SK-N-MC (cell line): ENCODE measurements at regions not wholly inside any gene's neighbourhood (a gene's known extent, or its start where the extent isn't known, plus 50 kb on each side); places are given as distances from the start of the nearest gene placed in this dataset.

Experiments
- EZH2 ChIP-seq: fragments of 200-600 bp; sonication (generic); IDR thresholded peaks from one replicate; pipeline ENCODE4 v1.6.1; 2017; ENCODE audit warnings: antibody characterized with exemption
- FOXP2 ChIP-seq: optimal IDR thresholded peaks from 2 replicates; pipeline ENCODE3; 2011; ENCODE audit warnings: mild to moderate bottlenecking, moderate library complexity; ENCODE audit not compliant: insufficient read depth; ENCODE audit errors: extremely low read length, control extremely low read depth
- POLR2AphosphoS5 ChIP-seq: IDR thresholded peaks from 2 replicates; pipeline ENCODE4 v1.6.1; 2012; ENCODE audit warnings: mild to moderate bottlenecking, low read depth, low read length, borderline replicate concordance

DNA sequence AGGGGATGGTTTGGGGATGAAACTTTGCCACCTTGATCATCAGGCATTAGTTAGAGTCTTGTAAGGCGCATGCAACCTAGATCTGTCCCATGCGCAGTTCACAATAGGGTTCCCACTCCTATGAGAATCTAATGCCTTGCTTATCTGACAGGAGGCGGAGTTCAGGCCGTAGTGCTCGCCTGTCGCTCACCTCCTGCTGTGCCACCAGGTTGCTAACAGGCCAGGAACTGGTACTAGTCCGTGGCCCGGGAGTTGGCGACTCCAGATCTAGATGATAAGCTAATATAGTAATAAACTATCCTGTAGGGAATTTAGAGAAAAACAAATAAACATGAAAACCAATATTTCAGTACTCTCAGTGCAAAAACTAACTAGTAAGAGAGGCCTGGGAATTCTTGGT is 155.4 kb upstream of the ANO5 start:
- no peak for TF ChIP-seq EZH2
- TF ChIP-seq POLR2AphosphoS5 = no peak
- TF ChIP-seq FOXP2 = no peak
